ENCODE measurements at regions not wholly inside any gene's neighbourhood (a gene's known extent, or its start where the extent isn't known, plus 50 kb on each side); places are given as distances from the start of the nearest gene placed in this dataset.

DNA sequence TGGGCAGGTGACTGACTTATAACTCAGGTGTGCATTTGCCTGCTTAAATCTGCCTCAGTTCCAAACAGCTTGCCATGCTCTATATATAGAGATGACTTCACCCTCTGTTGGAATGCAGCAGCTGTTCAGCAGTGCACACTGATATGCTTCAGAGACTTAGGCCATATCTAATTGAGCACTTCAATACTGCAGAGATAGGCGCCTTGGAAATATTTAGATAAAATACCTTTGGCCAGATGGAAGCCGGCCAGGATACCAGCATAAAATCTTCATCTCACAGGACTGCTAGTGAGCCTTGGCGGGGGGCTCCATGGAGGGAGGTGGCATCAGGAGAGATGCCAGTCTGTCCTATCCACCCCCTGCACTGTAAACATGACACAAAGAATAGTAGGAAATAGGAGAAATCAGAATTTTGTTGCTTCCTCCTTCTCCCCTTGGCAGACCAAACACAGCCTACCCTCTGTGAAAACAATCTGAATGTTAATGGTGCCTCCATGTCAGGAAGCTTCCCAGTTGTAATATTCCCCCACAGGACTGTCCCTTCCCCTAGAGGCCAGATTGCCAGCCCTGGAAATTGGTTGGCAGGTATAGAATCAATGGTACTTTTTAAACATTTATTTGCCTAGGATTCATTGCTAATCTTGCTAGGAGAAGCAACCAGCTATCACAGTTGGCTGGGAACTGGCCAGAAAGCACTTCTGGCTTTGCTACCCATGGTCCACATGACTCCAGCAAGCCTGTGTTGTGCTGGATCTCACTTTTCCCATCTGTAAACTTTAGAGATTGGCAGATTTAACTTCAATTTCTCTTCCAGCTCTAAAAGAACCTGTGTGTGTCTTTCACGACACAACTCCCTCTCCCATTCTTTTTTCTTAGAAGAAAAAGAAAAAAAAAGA, 215.5 kb upstream of the KCNMB2 start:
- ChIA-PET POLR2A (no interaction called here), CTCF (ENCODE audit: low intra/inter-chr PET ratio, low total read pairs) (no interaction called here)
- BruUV-seq (replicated peaks): no TSS peak
- TF ChIP-seq ZNF17 (CRISPR knock-in tag; IDR thresholded peaks at IDR 0.05): no peak
- TF ChIP-seq HDAC1 (CRISPR knock-in tag; IDR thresholded peaks at IDR 0.05): no peak
- TF ChIP-seq SNRNP70 (IDR thresholded peaks at IDR 0.05; ENCODE audit: low read depth, low read length): no peak
- no peak for TF ChIP-seq KAT7 (CRISPR knock-in tag; IDR thresholded peaks at IDR 0.05; ENCODE audit: borderline replicate concordance)
- TF ChIP-seq KDM5B (CRISPR knock-in tag; IDR thresholded peaks at IDR 0.05; ENCODE audit: borderline replicate concordance): no peak
- TF ChIP-seq SCMH1 (CRISPR knock-in tag; IDR thresholded peaks at IDR 0.05; ENCODE audit: borderline replicate concordance): no peak
- TF ChIP-seq, protein P1, sequence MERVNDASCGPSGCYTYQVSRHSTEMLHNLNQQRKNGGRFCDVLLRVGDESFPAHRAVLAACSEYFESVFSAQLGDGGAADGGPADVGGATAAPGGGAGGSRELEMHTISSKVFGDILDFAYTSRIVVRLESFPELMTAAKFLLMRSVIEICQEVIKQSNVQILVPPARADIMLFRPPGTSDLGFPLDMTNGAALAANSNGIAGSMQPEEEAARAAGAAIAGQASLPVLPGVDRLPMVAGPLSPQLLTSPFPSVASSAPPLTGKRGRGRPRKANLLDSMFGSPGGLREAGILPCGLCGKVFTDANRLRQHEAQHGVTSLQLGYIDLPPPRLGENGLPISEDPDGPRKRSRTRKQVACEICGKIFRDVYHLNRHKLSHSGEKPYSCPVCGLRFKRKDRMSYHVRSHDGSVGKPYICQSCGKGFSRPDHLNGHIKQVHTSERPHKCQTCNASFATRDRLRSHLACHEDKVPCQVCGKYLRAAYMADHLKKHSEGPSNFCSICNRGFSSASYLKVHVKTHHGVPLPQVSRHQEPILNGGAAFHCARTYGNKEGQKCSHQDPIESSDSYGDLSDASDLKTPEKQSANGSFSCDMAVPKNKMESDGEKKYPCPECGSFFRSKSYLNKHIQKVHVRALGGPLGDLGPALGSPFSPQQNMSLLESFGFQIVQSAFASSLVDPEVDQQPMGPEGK (CRISPR knock-in tag; IDR thresholded peaks at IDR 0.05): no peak
- TF ChIP-seq MED1 (CRISPR knock-in tag; IDR thresholded peaks at IDR 0.05): no peak
- TF ChIP-seq SALL2 (CRISPR knock-in tag; IDR thresholded peaks at IDR 0.05): no peak
- no peak for TF ChIP-seq ZNF616 (CRISPR knock-in tag; IDR thresholded peaks at IDR 0.05; ENCODE audit: low read depth)
- TF ChIP-seq, protein P2, sequence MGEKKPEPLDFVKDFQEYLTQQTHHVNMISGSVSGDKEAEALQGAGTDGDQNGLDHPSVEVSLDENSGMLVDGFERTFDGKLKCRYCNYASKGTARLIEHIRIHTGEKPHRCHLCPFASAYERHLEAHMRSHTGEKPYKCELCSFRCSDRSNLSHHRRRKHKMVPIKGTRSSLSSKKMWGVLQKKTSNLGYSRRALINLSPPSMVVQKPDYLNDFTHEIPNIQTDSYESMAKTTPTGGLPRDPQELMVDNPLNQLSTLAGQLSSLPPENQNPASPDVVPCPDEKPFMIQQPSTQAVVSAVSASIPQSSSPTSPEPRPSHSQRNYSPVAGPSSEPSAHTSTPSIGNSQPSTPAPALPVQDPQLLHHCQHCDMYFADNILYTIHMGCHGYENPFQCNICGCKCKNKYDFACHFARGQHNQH (CRISPR knock-in tag; IDR thresholded peaks at IDR 0.05): no peak
- no peak for TF ChIP-seq KLF16 (CRISPR knock-in tag; IDR thresholded peaks at IDR 0.05)
- Histone ChIP-seq H3K9ac (ENCODE audit: insufficient read depth, low read depth, low read length) (no peak overlapping the region), H3K4me1 (ENCODE audit: insufficient read depth, low read length) (no peaks in the 10 kb centered on the region), H3K79me2 (ENCODE audit: insufficient read depth, low read length) (no peaks in the 10 kb centered on the region), H2AFZ (ENCODE audit: low read length) (no peak overlapping the region), H3K27ac (ENCODE audit: extremely low read length, insufficient read depth, low read length) (no peak overlapping the region), H4K20me1 (ENCODE audit: insufficient read depth, low read length) (no peaks in the 10 kb centered on the region), H3K4me2 (ENCODE audit: low read depth, low read length) (no peak overlapping the region), H3K36me3 (replicated peaks in 1 of 2; ENCODE audit: control insufficient read depth in 1 of 2, insufficient read depth in 2 of 2, low read length in 2 of 2) (no peaks in the 10 kb centered on the region), H3K9me3 (ENCODE audit: low read length) (no peaks in the 10 kb centered on the region), H3K4me3 (replicated peaks in 1 of 3; ENCODE audit: insufficient read depth in 1 of 3, low read depth in 2 of 3, low read length in 3 of 3) (no peak overlapping the region), H3K27me3 (ENCODE audit: control insufficient read depth in 1 of 2, insufficient read depth in 2 of 2, low read length in 2 of 2) (no peaks in the 10 kb centered on the region; a peak in 1 of 5 replicates)
- in situ Hi-C loops (cut with HindIII; ENCODE audit: extremely low pct_ligation_motif_present, low pct_unique_long_range_greater_than_20kb) (no loop called here), intact Hi-C loops (cut with micrococcal nuclease; ENCODE audit: unreplicated experiment) (no loop called here)
- no peak for FAIRE-seq
- ATAC-seq: no peak
- no peak for DNase-seq (ENCODE audit: low spot score)
- WGBS (ENCODE audit: low lambda C conversion rate): 0% methylated on average over 2 of the region's 4 CpGs
